ENCODE measurements at regions not wholly inside any gene's neighbourhood (a gene's known extent, or its start where the extent isn't known, plus 50 kb on each side); places are given as distances from the start of the nearest gene placed in this dataset.

DNA sequence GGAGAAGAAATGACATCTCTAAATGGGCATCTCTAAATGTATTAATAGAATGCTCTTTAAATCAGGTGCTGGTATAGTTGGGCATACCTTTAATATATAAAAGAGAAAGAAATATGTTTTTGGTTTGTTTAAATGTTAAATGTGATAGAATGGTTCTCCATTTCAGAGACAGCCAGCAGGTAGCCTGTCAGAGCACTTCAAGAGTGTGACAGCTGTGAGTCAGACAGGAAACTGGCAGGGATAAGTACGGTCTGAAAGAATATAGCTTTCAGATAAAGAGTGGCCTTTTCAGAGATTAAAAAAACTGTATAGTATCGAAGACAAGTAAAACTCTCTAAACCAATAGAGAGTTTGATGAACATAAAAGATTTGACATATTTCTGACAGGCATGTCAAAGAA is 654.1 kb downstream of the IGSF11 start:
- ATAC-seq, result no peak
- H3K27me3 ChIP-seq (ENCODE audit: low read depth), result no peaks in the 10 kb centered on the region
- TF ChIP-seq, protein P1, sequence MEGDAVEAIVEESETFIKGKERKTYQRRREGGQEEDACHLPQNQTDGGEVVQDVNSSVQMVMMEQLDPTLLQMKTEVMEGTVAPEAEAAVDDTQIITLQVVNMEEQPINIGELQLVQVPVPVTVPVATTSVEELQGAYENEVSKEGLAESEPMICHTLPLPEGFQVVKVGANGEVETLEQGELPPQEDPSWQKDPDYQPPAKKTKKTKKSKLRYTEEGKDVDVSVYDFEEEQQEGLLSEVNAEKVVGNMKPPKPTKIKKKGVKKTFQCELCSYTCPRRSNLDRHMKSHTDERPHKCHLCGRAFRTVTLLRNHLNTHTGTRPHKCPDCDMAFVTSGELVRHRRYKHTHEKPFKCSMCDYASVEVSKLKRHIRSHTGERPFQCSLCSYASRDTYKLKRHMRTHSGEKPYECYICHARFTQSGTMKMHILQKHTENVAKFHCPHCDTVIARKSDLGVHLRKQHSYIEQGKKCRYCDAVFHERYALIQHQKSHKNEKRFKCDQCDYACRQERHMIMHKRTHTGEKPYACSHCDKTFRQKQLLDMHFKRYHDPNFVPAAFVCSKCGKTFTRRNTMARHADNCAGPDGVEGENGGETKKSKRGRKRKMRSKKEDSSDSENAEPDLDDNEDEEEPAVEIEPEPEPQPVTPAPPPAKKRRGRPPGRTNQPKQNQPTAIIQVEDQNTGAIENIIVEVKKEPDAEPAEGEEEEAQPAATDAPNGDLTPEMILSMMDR (IDR thresholded peaks at IDR 0.05), result no peak
- intact Hi-C loops (cut with DNase I), result no loop called here
- no peak overlapping the region for H3K4me3 ChIP-seq
- no peaks in the 10 kb centered on the region for H3K9me3 ChIP-seq
- no peak overlapping the region for H3K27ac ChIP-seq
- H3K4me1 ChIP-seq, result no peaks in the 10 kb centered on the region
- H3K36me3 ChIP-seq, result no peaks in the 10 kb centered on the region
- no peak for DNase-seq

DNA sequence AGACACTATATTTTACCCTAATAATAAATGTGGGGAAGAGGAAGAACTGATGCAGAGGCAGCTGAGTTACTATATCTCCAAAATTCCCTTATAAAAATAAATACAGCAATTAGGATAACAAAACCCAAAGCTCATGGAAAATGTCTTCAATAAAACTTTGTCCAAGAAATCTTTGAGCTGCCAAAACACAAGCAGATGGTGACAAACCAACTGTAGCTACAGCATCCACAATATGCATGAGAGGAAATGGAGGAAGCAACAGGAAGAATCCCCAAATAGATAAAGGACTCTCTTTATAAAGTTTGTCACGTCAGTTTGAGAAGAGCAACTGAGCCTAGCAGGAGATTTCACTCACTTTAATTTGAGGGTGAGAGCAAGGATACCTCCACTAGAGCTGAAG is 638.2 kb downstream of the IGSF11 start:
- no peak overlapping the region for H3K27ac ChIP-seq
- no peaks in the 10 kb centered on the region for H3K9me3 ChIP-seq
- no peaks in the 10 kb centered on the region for H3K36me3 ChIP-seq
- H3K4me3 ChIP-seq, result no peak overlapping the region
- ATAC-seq (no peak), DNase-seq (no peak)
- intact Hi-C loops (cut with DNase I), result no loop called here
- TF ChIP-seq, protein P1 (IDR thresholded peaks at IDR 0.05), result no peak
- H3K4me1 ChIP-seq, result no peaks in the 10 kb centered on the region
- H3K27me3 ChIP-seq (ENCODE audit: low read depth), result no peaks in the 10 kb centered on the region

DNA sequence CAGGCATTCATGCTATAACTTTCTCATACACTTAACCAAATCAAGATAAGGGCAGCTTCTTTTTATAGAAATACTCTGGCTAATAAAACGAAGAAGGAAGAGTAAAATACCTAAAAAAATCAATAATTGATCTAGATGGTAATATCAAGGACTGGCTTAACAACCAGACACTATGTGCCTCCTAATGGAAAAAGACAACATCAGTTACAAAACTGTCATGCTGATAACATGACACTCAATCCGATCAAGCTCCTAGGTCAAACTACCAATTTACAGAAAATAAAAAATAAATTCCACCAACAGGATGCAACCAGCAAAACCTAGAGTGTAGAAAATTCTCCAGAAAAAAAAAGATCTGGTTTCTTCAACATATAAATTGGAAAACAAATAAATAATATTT is 634.6 kb downstream of the IGSF11 start:
- TF ChIP-seq, protein P1 (IDR thresholded peaks at IDR 0.05), result no peak
- intact Hi-C loops (cut with DNase I), result no loop called here
- H3K27ac ChIP-seq, result no peak overlapping the region

DNA sequence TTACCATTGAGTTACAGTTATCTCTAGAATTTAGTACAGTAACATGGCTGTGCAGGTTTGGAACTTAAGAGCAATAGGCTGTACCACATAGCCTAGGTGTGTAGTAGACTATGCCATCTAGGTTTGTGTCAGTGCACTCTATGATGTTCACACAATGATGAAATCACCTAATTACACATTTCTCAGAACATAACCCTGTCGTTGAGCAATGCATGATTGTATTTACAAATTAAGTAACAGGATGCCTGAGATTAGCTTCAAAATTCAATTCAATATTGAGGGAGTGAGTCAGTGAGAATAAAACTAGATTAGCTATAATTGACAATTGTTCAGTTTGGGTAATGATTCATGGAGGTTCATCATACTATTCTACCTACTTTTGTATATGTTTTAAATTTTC is 633.8 kb downstream of the IGSF11 start:
- Histone ChIP-seq H3K27me3 (ENCODE audit: low read depth) (no peaks in the 10 kb centered on the region), H3K36me3 (no peaks in the 10 kb centered on the region), H3K27ac (no peak overlapping the region), H3K4me3 (no peak overlapping the region), H3K4me1 (no peaks in the 10 kb centered on the region), H3K9me3 (no peaks in the 10 kb centered on the region)
- intact Hi-C loops (cut with DNase I), result no loop called here
- ATAC-seq (no peak), DNase-seq (no peak)
- TF ChIP-seq, protein P1 (IDR thresholded peaks at IDR 0.05), result no peak

More for the DNA sequence above, 634.6 kb downstream of the IGSF11 start:
- Histone ChIP-seq H3K9me3 (no peaks in the 10 kb centered on the region), H3K36me3 (no peaks in the 10 kb centered on the region), H3K27me3 (ENCODE audit: low read depth) (no peaks in the 10 kb centered on the region), H3K4me1 (no peaks in the 10 kb centered on the region), H3K4me3 (no peak overlapping the region)
- ATAC-seq, result no peak
- DNase-seq, result no peak

GRCh38 chr3:118401887-118402286 is 632.8 kb downstream of the IGSF11 start:
- TF ChIP-seq, protein P1 (IDR thresholded peaks at IDR 0.05), result no peak
- intact Hi-C loops (cut with DNase I), result no loop called here
- DNase-seq, result no peak

DNA sequence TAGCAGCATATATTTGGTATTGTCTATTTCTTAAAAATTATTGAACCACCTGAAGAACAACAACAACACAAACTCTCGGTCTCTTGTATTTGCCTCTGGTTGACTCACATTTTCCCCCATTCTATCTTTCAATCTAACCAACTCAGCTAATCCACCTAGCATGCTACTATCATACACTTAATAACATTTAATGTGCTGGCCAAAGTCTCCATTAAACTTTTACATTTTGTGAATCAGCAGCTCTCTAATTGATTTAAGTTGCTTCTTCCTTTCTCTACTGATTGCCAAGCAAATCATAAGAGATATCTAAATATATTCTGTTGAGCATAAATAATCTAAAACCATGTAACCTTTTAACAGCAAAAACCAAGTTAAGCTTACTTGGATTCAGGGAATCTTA is 631.7 kb downstream of the IGSF11 start:
- Histone ChIP-seq H3K27me3 (ENCODE audit: low read depth) (no peaks in the 10 kb centered on the region), H3K4me1 (no peaks in the 10 kb centered on the region), H3K27ac (no peak overlapping the region), H3K9me3 (no peaks in the 10 kb centered on the region), H3K4me3 (no peak overlapping the region), H3K36me3 (no peaks in the 10 kb centered on the region)
- DNase-seq, result no peak
- intact Hi-C loops (cut with DNase I), result no loop called here
- ATAC-seq, result no peak
- TF ChIP-seq, protein P1 (IDR thresholded peaks at IDR 0.05), result no peak

More at GRCh38 chr3:118401887-118402286, 632.8 kb downstream of the IGSF11 start:
- H3K27ac ChIP-seq, result no peak overlapping the region
- no peak overlapping the region for H3K4me3 ChIP-seq
- no peaks in the 10 kb centered on the region for H3K4me1 ChIP-seq
- ATAC-seq, result no peak
- no peaks in the 10 kb centered on the region for H3K36me3 ChIP-seq
- no peaks in the 10 kb centered on the region for H3K27me3 ChIP-seq (ENCODE audit: low read depth)
- no peaks in the 10 kb centered on the region for H3K9me3 ChIP-seq

All from lower lobe of right lung (tissue), 2 donors.